Neural crest cell (in vitro differentiated cells): ENCODE measurements at regions not wholly inside any gene's neighbourhood (a gene's known extent, or its start where the extent isn't known, plus 50 kb on each side); places are given as distances from the start of the nearest gene placed in this dataset.

Experiments used
- DNase-seq: peaks from one replicate; pipeline ENCODE4 v3.0.0; 2021; ENCODE audit warnings: low read depth, mixed read lengths, low spot score
- H3K27ac Mint-ChIP-seq: one replicate; pipeline ENCODE4 v1.8.0; 2021; ENCODE audit warnings: mild to moderate bottlenecking, mixed read lengths; ENCODE audit not compliant: unreplicated experiment
- H3K27me3 Mint-ChIP-seq: 2 replicates; pipeline ENCODE4 v1.8.0; 2021; ENCODE audit warnings: low read depth, mild to moderate bottlenecking, mixed read lengths
- H3K36me3 Mint-ChIP-seq: 2 replicates; pipeline ENCODE4 v1.8.0; 2021; ENCODE audit warnings: low read depth, mild to moderate bottlenecking, mixed read lengths
- H3K4me1 Mint-ChIP-seq: 2 replicates; pipeline ENCODE4 v1.8.0; 2021; ENCODE audit warnings: mixed read lengths
- H3K4me3 Mint-ChIP-seq: one replicate; pipeline ENCODE4 v1.8.0; 2021; ENCODE audit warnings: mild to moderate bottlenecking, mixed read lengths
- H3K9me3 Mint-ChIP-seq: 2 replicates; pipeline ENCODE4 v1.8.0; 2021; ENCODE audit warnings: mixed read lengths
- CTCF ChIP-seq: fragments of 200-600 bp; sonication (generic); conservative IDR thresholded peaks from 2 replicates; pipeline ENCODE4 v1.5.0; 2021; ENCODE audit warnings: antibody characterized with exemption, mild to moderate bottlenecking

DNA sequence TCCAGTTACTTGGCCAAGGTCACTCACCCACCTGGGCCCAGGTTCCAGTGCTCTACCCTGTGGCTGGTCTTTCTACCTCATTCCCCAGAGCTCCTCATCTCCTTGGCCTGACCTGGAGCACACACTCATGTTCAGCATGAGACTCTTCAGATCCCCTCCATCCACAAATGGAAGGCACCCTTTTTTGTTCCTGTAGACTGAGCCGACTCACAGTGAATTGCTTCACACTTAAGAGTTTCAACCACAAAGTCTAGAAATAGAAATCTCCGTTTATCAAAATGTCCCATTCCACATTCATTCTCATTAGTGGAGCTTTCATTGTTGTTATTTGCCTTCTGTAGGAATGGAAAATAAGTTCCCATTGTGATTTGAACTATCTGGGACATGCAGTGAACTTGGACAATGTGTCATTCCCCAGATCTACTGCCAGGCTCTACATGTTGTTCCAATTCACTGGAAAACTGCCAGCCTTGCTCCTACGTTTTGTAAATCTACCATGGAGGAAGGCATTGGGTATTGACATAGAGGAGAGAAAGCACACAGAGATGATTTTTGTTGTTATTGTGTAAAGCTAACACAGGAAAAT is 125.3 kb upstream of the CELF2 start:
- no peak overlapping the region for H3K27ac Mint-ChIP-seq
- H3K4me3 Mint-ChIP-seq: no peak overlapping the region
- DNase-seq: no peak
- no peak for TF ChIP-seq CTCF
- peaks cover 10% of the 10 kb centered on the region for H3K9me3 Mint-ChIP-seq
- no peaks in the 10 kb centered on the region for H3K27me3 Mint-ChIP-seq
- H3K36me3 Mint-ChIP-seq: peaks cover 6% of the 10 kb centered on the region
- H3K4me1 Mint-ChIP-seq: peaks cover 10% of the 10 kb centered on the region

DNA sequence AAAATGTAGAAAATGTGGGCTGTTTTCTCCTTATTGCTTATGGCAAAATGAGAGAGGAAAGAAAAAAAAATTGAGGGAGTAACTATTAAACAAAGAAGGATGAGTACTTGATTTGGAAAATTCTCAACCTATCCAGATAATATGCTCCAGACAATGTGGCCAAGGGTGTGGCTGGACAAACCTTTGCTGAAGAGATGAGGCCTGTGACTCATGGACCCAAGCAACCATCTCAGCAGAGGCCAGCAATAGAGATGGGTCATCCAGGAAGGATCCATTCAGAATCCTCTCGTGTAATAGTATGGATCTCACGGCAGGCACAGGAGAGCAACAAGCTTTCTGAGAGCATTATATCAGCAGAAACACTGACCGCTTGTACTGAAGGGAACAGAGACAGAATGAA is 120.3 kb upstream of the CELF2 start:
- DNase-seq: no peak
- no peaks in the 10 kb centered on the region for H3K27me3 Mint-ChIP-seq
- peaks cover 13% of the 10 kb centered on the region for H3K9me3 Mint-ChIP-seq
- TF ChIP-seq CTCF: no peak
- no peaks in the 10 kb centered on the region for H3K4me1 Mint-ChIP-seq
- no peak overlapping the region for H3K27ac Mint-ChIP-seq
- no peak overlapping the region for H3K4me3 Mint-ChIP-seq
- peaks cover 8% of the 10 kb centered on the region for H3K36me3 Mint-ChIP-seq

DNA sequence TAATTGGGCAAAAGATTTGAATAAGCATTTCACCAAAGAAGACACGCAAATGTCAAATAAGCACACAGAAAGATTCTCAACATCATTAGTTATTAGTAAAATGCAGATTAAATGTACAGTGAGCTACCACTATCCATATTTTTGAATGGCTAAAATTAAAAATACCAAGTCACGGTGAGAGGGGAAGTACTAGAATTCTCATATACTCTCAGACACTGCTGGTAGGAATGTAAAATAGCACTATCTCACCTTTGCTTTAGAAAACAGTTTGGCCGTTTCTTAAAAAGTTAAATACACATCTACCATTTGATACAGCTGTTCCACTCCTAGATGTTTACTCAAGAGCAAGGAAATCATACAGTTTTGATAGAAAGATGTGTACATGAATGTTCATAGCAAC is 115.8 kb upstream of the CELF2 start:
- H3K4me1 Mint-ChIP-seq: no peaks in the 10 kb centered on the region

GRCh38 chr10:10902951-10903350 is 114.7 kb upstream of the CELF2 start:
- Mint-ChIP-seq H3K27ac (no peak overlapping the region), H3K36me3 (peaks cover 2% of the 10 kb centered on the region), H3K9me3 (peaks cover 6% of the 10 kb centered on the region), H3K4me1 (no peaks in the 10 kb centered on the region), H3K4me3 (no peak overlapping the region), H3K27me3 (no peaks in the 10 kb centered on the region)
- DNase-seq: no peak
- TF ChIP-seq CTCF: no peak

More for the DNA sequence above, 115.8 kb upstream of the CELF2 start:
- H3K27ac Mint-ChIP-seq: no peak overlapping the region
- DNase-seq: no peak
- H3K4me3 Mint-ChIP-seq: no peak overlapping the region
- H3K27me3 Mint-ChIP-seq: no peaks in the 10 kb centered on the region
- peaks cover 6% of the 10 kb centered on the region for H3K9me3 Mint-ChIP-seq
- TF ChIP-seq CTCF: no peak
- H3K36me3 Mint-ChIP-seq: peaks cover 2% of the 10 kb centered on the region

DNA sequence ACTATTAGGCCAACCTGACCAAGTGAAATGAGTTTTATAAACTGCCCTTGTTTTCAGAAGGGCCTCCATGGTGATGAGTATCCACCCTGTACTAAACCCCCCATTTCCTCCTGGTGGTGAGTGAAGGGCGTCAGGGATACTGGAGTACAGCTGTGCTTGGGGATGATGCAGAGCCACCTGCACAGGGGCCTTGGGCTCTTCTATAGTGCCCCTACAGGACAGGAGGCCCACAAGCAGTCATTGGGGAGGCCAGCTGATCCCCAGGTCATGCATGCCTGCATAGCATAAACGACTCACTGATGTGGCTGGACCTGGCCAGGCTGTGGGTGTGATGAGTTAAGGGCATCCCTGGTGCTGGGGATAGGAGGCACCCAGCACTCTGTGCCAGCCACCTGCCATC is 114.1 kb upstream of the CELF2 start:
- no peaks in the 10 kb centered on the region for H3K27me3 Mint-ChIP-seq
- TF ChIP-seq CTCF: no peak
- H3K27ac Mint-ChIP-seq: no peak overlapping the region
- no peaks in the 10 kb centered on the region for H3K4me1 Mint-ChIP-seq
- no peak overlapping the region for H3K4me3 Mint-ChIP-seq
- DNase-seq: no peak
- H3K9me3 Mint-ChIP-seq: peaks cover 3% of the 10 kb centered on the region
- peaks cover 2% of the 10 kb centered on the region for H3K36me3 Mint-ChIP-seq
